ENCODE measurements at regions not wholly inside any gene's neighbourhood (a gene's known extent, or its start where the extent isn't known, plus 50 kb on each side); places are given as distances from the start of the nearest gene placed in this dataset.
"Not testable (repeated sequence)": the region's sequence is repeated elsewhere in the genome, so short reads cannot be mapped to it uniquely, and the experiment has no call there.

DNA sequence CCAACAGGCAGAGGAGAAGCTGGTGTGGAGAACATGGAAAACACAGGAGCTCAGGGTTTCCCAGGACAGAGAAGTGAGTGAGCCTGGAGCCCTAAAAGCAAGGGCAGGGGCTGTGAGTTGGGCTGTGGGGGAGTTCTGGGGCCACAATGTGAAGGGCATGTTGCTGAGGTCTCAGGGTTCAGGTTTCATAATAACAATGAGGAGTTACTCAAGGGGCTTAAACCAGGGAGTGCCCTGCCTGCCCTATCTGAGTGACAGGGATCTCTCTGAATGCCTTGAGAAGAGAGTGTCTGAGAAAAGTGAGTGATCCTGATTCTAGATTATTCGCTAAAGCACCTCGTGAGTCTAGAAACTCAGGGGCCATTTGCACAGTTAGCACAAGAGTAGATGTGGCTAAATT, 129.6 kb downstream of the VPREB1 start:
- no peak for DNase-seq

- no peak for DNase-seq
Measured at GRCh38 chr22:22374579-22374978, 130.0 kb downstream of the VPREB1 start.

DNA sequence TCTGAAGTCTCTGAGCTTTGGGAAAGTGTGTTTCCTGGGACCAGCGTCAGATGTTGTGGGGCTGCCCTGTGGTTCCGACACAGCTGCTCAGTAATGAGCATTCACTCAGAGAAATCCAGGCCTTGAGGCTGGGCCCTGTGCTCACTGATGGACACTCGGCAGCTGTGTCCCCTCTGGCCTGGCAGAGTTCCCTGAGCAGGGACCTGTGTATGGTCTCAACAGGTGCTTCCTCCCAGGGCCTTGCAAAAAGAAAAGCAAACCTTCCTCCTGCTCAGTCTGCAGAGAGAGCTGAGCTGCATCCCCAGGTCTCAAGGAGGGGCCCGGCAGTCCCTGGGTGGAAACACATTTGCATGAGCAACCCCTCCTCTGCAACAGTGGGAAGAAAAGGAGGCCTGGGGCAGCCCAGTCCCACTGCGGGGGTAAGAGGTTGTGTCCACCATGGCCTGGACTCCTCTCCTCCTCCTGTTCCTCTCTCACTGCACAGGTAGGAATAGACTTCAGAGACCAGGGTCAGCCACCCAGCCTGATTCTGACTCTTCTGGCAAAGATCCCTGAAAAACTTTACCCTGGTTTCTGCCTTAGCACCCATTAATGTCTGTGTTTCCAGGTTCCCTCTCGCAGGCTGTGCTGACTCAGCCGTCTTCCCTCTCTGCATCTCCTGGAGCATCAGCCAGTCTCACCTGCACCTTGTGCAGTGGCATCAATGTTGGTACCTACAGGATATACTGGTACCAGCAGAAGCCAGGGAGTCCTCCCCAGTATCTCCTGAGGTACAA, 131.2 kb downstream of the VPREB1 start:
- no peak for DNase-seq

GRCh38 chr22:22376352-22376706, 131.7 kb downstream of the VPREB1 start:
- no peak for DNase-seq

DNA sequence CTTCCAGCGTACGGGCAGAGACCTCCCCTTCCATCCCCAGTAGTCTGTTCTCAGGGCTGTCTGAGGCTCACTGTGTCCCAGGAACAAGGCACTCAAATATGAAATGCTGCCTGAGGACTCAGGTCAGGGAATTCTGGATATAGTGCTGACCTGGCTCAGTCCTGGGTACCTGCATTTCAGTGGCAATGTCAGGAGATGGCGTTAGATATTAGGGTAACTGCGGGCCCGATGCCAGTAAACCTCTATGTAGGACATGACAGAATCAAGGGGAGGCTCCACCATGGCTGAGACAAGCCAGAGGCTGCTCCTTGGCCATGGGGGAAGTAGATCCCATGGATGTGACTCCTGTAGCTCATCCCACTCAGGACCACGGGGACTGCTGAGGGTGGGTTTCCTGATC, 131.7 kb downstream of the ZNF280B start:
- not testable (repeated sequence) for DNase-seq

GRCh38 chr22:22377335-22377734, 131.2 kb downstream of the ZNF280B start:
- DNase-seq = no peak

GRCh38 chr22:22378446-22379415, 129.8 kb downstream of the ZNF280B start:
- DNase-seq = no peak

GRCh38 chr22:22380098-22381030, 128.2 kb downstream of the ZNF280B start:
- no peak for DNase-seq

GRCh38 chr22:22381292-22381691, 127.2 kb downstream of the ZNF280B start:
- not testable (repeated sequence) for DNase-seq

DNA sequence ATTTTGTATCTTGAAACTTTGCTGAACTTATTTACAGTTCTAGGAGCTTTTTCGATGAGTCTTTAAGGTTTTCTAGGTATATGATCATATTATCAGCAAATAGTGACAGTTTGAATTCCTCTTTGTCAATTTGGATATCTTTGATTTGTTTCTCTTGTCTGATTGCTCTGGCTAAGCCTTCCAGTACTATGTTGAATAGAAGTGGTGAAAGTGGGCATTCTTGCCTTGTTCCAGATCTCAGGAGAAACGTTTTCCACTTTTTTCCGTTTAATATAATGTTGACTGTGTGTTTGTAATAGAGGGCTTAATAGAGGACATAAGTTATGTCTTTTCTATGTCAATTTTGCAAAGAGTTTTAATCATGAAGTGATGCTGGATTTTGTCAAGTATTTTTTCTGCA, 124.3 kb downstream of the ZNF280B start:
- no peak for DNase-seq

DNA sequence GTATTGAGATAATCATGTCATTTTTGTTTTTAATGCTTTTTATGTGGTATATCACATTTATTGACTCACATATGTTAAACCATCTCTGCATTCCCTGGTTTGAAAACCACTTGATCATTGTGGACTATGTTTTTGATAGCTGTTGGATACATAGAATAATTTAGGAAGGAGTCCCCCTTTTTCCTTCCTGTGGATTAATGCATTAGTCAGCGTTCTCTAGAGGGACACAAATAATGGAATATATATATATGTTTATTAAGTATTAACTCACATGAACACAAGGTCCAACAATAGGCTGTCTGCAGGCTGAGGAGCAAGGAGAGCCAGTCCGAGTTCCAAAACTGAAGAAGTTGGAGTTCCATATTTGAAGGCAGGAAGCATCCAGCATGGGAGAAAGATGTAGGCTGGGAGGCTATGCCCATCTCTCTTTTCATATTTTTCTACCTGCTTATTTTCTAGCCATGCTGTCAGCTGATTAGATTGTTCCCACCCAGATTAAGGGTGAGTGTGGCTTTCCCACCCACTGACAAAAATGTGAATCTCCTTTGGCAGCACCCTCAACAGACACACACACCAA, 123.8 kb downstream of the ZNF280B start:
- no peak for DNase-seq

- no peak for DNase-seq
Measured at GRCh38 chr22:22386602-22387385, 121.7 kb downstream of the ZNF280B start.

- no peak for DNase-seq
Measured at GRCh38 chr22:22387386-22387736, 121.2 kb downstream of the ZNF280B start.

- no peak for DNase-seq
Measured at GRCh38 chr22:22388090-22388489, 120.5 kb downstream of the ZNF280B start.

- DNase-seq = no peak
Measured at GRCh38 chr22:22388494-22388893, 120.0 kb downstream of the ZNF280B start.

- DNase-seq = no peak
Measured at GRCh38 chr22:22389467-22389866, 119.1 kb downstream of the ZNF280B start.

GRCh38 chr22:22390989-22391388, 117.6 kb downstream of the ZNF280B start:
- DNase-seq = no peak

DNA sequence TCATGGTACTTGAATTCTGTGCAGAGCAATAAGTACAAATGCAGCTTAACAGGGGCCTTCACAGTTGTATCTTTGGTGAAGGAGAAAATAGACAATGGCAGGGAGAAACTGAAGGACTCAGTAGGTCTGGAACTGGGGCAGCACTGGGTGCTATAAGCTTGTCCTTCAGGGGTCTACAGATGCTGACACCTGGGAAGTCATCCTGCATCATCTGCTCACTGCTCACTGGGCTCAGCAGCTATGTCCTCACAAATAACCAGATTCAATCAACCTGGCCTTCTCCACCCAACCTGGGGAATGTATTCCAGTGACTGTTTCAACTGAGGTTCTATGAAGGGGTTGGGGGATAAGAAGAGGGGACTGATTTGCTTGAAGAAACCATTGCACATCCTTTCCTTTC, 117.0 kb downstream of the ZNF280B start:
- DNase-seq = no peak

- no peak for DNase-seq
Measured at GRCh38 chr22:22392131-22392530, 116.4 kb downstream of the ZNF280B start.

DNA sequence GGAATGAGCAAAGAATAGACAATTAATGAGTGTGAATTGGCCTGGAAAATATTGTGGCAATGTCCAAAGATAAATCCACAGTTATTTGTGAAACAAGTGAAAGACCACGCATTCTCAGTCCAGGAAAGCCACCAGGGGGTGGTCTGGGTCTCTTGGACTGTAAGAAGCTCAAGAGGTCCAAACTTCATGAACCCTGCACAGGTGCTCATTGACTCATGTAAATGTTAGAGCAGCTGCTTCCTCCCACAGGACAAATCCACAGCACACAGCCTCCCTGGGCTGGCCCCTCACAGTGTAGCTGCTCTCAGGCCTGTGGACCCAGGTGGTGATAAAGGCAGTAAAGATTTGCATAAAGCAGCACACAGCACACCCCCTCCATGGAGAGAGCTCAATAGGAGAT, 114.0 kb downstream of the ZNF280B start:
- no peak for DNase-seq

DNA sequence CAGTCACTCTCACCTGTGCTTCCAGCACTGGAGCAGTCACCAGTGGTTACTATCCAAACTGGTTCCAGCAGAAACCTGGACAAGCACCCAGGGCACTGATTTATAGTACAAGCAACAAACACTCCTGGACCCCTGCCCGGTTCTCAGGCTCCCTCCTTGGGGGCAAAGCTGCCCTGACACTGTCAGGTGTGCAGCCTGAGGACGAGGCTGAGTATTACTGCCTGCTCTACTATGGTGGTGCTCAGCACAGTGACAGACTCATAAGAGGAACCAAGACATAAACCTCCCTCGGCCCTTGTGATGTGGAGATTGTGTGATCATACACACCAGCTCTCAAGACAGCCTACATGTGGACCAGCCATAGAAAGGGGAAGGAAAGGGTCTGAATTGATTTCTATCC, 113.3 kb downstream of the ZNF280B start:
- no peak for DNase-seq
